ENCODE measurements at regions not wholly inside any gene's neighbourhood (a gene's known extent, or its start where the extent isn't known, plus 50 kb on each side); places are given as distances from the start of the nearest gene placed in this dataset.

GRCh38 chr4:74661427-74662201 lies 132.7 kb downstream of the BTC start:
- no peak for DNase-seq (ENCODE audit: low read depth, low spot score)
- Mint-ChIP-seq H3K27me3 (ENCODE audit: low read depth) (no peaks in the 10 kb centered on the region), H3K9me3 (no peaks in the 10 kb centered on the region), H3K4me3 (no peak overlapping the region), H3K4me1 (peaks cover 10% of the 10 kb centered on the region), H3K27ac (ENCODE audit: unreplicated experiment) (no peak overlapping the region), H3K36me3 (ENCODE audit: low read depth) (no peaks in the 10 kb centered on the region)
- TF ChIP-seq CTCF (conservative IDR thresholded peaks at IDR 0.05): no peak

- Mint-ChIP-seq H3K27ac (ENCODE audit: unreplicated experiment) (no peak overlapping the region), H3K36me3 (ENCODE audit: low read depth) (no peaks in the 10 kb centered on the region), H3K4me3 (no peak overlapping the region), H3K27me3 (ENCODE audit: low read depth) (no peaks in the 10 kb centered on the region), H3K4me1 (peaks cover 9% of the 10 kb centered on the region), H3K9me3 (no peaks in the 10 kb centered on the region)
- no peak for TF ChIP-seq CTCF (conservative IDR thresholded peaks at IDR 0.05)
- no peak for DNase-seq (ENCODE audit: low read depth, low spot score)
Observed at GRCh38 chr4:74663631-74664030, 130.7 kb downstream of the BTC start.

DNA sequence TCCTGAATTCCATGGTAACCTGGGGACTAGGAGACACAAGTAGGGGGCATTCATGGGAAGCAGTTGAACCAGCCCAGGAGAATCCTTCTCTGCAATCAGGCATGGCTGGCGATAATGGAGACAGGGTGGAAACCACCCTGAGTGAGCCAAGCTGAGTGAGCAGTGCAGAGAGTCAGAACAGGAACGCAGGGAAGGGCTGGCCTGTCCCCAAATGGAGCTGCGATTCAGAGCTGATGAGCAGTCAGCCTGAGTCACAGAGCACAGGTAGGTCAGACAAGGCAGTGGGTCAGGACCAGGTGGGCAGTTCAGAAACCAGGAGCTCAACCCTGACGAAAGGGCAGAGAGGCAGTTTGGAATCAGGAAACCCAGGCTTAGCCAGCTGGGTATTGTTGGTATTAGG lies 129.0 kb downstream of the BTC start:
- no peak for TF ChIP-seq CTCF (conservative IDR thresholded peaks at IDR 0.05)
- no peak for DNase-seq (ENCODE audit: low read depth, low spot score)
- no peaks in the 10 kb centered on the region for H3K27me3 Mint-ChIP-seq (ENCODE audit: low read depth)
- H3K4me3 Mint-ChIP-seq: no peak overlapping the region
- H3K27ac Mint-ChIP-seq (ENCODE audit: unreplicated experiment): peak overlapping the region; percentile 78
- peaks cover 11% of the 10 kb centered on the region for H3K4me1 Mint-ChIP-seq
- H3K36me3 Mint-ChIP-seq (ENCODE audit: low read depth): no peaks in the 10 kb centered on the region
- no peaks in the 10 kb centered on the region for H3K9me3 Mint-ChIP-seq

GRCh38 chr4:74665876-74666275 lies 128.4 kb downstream of the BTC start:
- Mint-ChIP-seq H3K27me3 (ENCODE audit: low read depth) (no peaks in the 10 kb centered on the region), H3K4me3 (no peak overlapping the region), H3K9me3 (no peaks in the 10 kb centered on the region), H3K36me3 (ENCODE audit: low read depth) (no peaks in the 10 kb centered on the region), H3K4me1 (peaks cover 11% of the 10 kb centered on the region), H3K27ac (ENCODE audit: unreplicated experiment) (no peak overlapping the region)
- no peak for TF ChIP-seq CTCF (conservative IDR thresholded peaks at IDR 0.05)
- DNase-seq (ENCODE audit: low read depth, low spot score): no peak

DNA sequence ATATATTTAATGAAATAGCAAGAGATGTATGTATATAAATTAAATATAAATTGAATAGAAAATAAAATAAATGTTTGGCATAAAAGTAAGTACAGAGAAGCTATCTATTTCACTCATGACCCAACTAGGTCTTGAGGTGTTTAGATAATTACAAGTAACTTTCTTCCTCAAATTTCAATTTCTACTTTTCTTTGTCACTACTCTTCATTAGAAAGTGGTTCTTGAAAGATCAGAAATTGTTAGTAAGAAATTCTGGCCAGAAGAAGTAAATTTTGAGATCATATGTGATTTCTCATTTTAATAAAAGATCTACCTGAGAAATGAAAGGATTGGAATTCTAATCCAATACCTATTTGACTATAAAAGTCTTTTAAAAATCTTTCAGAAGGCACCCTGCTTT lies 126.9 kb downstream of the BTC start:
- H3K27me3 Mint-ChIP-seq (ENCODE audit: low read depth): peaks cover 7% of the 10 kb centered on the region
- no peaks in the 10 kb centered on the region for H3K9me3 Mint-ChIP-seq
- no peak overlapping the region for H3K4me3 Mint-ChIP-seq
- peaks cover 11% of the 10 kb centered on the region for H3K4me1 Mint-ChIP-seq
- no peak for TF ChIP-seq CTCF (conservative IDR thresholded peaks at IDR 0.05)
- H3K36me3 Mint-ChIP-seq (ENCODE audit: low read depth): no peaks in the 10 kb centered on the region
- H3K27ac Mint-ChIP-seq (ENCODE audit: unreplicated experiment): no peak overlapping the region
- no peak for DNase-seq (ENCODE audit: low read depth, low spot score)

All from neural crest cell (in vitro differentiated cells).